ENCODE measurements at regions not wholly inside any gene's neighbourhood (a gene's known extent, or its start where the extent isn't known, plus 50 kb on each side); places are given as distances from the start of the nearest gene placed in this dataset.
"Not testable (repeated sequence)": the region's sequence is repeated elsewhere in the genome, so short reads cannot be mapped to it uniquely, and the experiment has no call there.

DNA sequence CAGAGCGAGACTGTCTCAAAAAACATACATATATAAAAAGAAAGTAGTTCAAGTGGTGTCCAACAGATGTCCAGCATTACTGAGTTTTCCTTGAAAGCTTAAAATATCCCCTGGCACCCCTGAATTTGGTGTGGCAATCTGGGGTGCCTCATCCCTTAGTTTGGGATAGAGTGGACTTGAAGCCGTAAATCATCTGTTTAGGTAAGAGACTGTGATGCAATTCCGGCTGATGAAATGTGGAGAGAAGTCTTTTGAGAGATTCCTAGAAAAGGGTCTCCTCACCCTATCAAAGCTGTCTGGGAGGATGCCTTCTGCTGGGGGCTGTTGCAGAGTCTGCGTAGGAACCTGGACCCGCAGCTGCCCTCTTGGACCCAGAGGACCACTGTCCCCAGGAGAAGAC, 408.0 kb downstream of the RPS24 start:
- DNase-seq: no peak

- DNase-seq: no peak
Measured at GRCh38 chr10:78442836-78443550, 409.3 kb downstream of the RPS24 start.

GRCh38 chr10:78443900-78444571, 410.4 kb downstream of the RPS24 start:
- no peak for DNase-seq

- DNase-seq: not testable (repeated sequence)
Measured at GRCh38 chr10:78444741-78445140, 411.1 kb downstream of the RPS24 start.

- DNase-seq: no peak
Measured at GRCh38 chr10:78445308-78445707, 411.6 kb downstream of the RPS24 start.

- no peak for DNase-seq
Measured at GRCh38 chr10:78448470-78448869, 414.8 kb downstream of the RPS24 start.

DNA sequence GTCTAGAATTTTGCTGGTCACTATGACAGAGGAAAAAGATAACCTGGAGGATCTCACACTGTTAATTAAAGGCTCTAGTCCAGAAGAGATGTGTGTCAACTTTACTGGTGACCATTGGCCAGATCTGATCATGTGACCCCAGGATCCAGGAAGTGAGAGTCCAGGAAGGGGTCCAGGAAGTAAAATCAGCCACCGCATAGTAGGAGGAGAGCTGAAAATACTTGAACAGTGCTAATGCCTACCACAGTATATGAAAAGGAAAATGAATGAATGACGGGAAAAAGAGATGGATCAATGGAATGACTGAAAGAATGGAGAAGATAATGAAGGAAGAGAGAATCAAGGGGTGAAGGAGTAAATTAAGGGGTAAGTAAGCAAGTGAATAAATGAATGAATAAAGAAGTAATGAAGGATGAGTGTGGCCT, 415.3 kb downstream of the RPS24 start:
- DNase-seq: no peak

- no peak for DNase-seq
Measured at GRCh38 chr10:78449554-78449953, 415.9 kb downstream of the RPS24 start.

GRCh38 chr10:78450239-78450638, 416.6 kb downstream of the RPS24 start:
- no peak for DNase-seq

- no peak for DNase-seq
Measured at GRCh38 chr10:78450807-78451485, 417.3 kb downstream of the RPS24 start.

- no peak for DNase-seq
Measured at GRCh38 chr10:78451592-78451991, 417.9 kb downstream of the RPS24 start.

- DNase-seq: no peak
Measured at GRCh38 chr10:78454123-78454645, 420.5 kb downstream of the RPS24 start.

DNA sequence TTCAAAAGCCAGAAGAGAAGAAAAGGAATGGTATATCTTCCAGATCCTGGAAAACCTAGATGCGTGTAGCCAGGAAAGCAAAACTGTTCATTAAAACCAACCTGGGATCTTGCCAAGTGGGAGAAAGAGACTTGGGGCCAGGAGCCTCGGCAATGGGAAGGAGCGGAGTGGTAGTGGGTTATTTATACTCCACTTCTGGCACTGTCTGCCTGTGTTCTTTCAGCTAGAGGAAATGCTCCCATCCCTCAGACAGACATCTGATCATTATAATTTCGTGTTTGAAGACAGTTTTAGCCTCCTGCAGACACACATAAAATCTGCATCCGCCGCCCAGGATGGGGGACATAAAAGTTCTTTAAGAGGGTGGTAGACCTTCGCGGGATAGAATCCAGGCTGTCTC, 421.6 kb downstream of the RPS24 start:
- DNase-seq: no peak

DNA sequence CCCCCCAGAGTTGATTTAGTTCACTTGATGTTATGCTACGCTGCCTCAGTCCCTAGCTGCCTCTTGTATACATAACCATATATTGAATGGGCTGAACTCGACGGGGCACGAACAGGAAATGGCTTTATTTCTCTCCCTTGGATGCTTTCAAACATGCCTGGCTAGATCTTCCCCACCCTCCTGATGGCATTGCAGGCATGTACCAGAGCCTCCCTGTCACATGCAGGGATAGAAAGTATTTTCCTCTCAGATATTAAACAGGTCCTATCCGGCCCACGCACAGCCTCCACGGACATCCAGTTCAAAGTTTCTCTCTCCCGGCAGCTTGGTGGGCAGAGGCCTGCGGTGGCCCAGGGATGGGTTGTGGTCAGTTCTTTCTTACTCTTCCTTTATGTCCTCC, 422.1 kb downstream of the RPS24 start:
- no peak for DNase-seq

- DNase-seq: no peak
Measured at GRCh38 chr10:78456649-78457400, 423.2 kb downstream of the RPS24 start.

- peak; percentile 84 for DNase-seq
Measured at GRCh38 chr10:78457804-78458482, 424.3 kb downstream of the RPS24 start.

DNA sequence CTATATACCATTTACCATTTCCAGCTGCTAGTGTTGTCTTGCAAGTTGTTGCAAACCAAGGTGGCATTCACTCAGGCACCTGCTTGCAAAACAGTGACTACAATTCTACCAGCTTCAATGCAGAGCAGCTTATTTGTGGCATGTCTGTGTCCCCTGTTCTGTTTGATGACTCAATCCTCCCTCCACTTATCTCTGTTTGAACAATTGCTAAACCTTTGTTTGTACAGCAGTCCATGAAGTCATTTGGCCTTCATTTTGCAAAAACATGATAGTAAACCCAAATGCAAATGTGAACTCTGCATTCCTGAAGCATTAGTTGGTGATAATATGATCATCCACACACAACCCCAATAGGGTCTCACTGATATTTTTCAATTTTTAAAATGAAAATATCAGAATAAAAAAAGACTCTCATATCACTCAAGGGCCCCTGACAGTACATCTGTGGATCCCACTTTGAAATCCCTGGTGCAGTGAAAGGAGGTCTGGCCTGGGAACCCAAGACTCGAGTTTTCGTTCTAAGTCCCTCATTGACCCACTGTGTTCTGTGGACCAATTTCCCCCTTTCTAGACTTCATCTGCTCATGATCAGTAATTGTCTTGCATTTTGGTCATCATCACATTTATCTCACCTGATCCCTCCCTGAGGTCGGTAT, 425.4 kb downstream of the RPS24 start:
- peak; percentile 80 for DNase-seq

DNA sequence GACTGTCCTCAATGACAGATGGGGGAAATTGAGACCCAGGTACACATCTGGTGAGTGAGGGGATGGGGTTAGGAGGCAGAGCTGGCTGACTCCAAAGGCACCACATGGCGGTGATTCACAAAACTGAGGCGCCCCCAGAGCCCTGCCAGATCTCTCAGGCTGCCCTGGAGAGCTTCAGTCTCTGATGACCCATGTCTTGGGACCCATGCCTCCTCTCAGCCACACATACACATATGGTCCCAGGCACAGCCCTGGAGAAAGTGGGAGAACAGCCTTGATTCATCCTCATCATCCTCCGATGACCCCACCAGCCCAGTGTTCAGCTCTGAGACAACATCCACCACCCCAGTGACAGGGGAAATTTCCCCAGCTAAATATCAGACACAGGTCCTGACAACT, 426.0 kb downstream of the RPS24 start:
- no peak for DNase-seq

DNA sequence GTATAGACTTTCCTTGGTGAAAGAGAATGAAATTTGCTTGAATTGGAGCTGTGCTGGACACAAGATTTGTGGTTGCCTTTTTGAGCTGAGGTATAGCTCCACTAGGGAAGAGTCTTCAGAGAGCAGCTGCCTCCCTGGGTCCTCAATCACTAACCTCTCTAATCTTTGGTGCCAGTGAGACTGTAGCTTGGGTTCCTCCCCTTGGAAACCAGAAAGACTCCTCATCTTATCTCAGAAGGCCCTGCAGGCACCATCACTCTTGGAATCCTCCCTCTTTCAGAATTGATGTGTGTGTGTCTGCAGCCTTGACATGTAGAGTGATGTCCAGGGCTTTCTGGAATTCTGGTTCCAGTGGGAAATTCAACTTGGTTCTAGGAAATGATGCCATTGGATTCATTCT, 426.5 kb downstream of the RPS24 start:
- no peak for DNase-seq

GRCh38 chr10:78461333-78461732, 427.7 kb downstream of the RPS24 start:
- no peak for DNase-seq

DNA sequence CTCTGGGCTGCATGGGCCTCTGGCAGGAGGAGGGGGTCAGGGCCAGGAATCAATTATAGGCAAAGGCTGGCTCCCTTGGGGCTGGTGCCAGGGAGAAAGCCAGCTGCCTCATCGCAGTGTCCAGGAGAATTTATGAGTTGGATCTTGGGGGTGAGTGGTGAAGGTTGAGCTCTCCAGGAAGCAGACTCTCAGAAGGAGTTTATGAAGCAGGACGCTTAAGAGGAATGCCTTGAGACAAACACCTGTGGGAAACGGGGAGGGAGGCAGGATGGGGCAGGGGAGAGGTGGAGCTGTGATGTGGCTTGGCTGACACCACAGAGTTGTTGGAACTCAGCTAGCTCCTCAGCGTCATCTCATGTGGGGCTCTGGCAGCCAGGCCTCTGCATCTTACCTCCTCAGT, 428.5 kb downstream of the RPS24 start:
- DNase-seq: no peak
